Testis (tissue), 2 donors: ENCODE measurements at regions not wholly inside any gene's neighbourhood (a gene's known extent, or its start where the extent isn't known, plus 50 kb on each side); places are given as distances from the start of the nearest gene placed in this dataset.

Experiments used
- POLR2A ChIP-seq: fragments of 450-650 bp; IDR thresholded peaks from one replicate; pipeline ENCODE4 v1.6.1; 2017; ENCODE audit warnings: antibody characterized with exemption, mild to moderate bottlenecking, moderate library complexity
- TF ChIP-seq, protein P1 (sequence below), 3 experiments: fragments of 450-650 bp in 2 of 3; fragments of 200-600 bp in 1 of 3; sonication (generic) in 1 of 3; IDR thresholded peaks; one replicate each; pipeline ENCODE4 v1.5.1; 2016 to 2019; ENCODE audit warnings: antibody characterized with exemption in 3 of 3, mild to moderate bottlenecking in 2 of 3, moderate library complexity in 1 of 3

- TF ChIP-seq, protein P1, sequence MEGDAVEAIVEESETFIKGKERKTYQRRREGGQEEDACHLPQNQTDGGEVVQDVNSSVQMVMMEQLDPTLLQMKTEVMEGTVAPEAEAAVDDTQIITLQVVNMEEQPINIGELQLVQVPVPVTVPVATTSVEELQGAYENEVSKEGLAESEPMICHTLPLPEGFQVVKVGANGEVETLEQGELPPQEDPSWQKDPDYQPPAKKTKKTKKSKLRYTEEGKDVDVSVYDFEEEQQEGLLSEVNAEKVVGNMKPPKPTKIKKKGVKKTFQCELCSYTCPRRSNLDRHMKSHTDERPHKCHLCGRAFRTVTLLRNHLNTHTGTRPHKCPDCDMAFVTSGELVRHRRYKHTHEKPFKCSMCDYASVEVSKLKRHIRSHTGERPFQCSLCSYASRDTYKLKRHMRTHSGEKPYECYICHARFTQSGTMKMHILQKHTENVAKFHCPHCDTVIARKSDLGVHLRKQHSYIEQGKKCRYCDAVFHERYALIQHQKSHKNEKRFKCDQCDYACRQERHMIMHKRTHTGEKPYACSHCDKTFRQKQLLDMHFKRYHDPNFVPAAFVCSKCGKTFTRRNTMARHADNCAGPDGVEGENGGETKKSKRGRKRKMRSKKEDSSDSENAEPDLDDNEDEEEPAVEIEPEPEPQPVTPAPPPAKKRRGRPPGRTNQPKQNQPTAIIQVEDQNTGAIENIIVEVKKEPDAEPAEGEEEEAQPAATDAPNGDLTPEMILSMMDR (IDR thresholded peaks at IDR 0.05) = no peak
- no peak for TF ChIP-seq POLR2A
Observed at GRCh38 chr13:70732611-70733010, 624.4 kb upstream of the KLHL1 start.
